Fibroblast of peridontal ligament (primary cell): ENCODE measurements at regions not wholly inside any gene's neighbourhood (a gene's known extent, or its start where the extent isn't known, plus 50 kb on each side); places are given as distances from the start of the nearest gene placed in this dataset.

Source experiments
- DNase-seq: peaks from one replicate; pipeline ENCODE4 v3.0.0-alpha.2; 2010; ENCODE audit errors: extremely low read depth

GRCh38 chr3:80227216-80227615, 459.4 kb upstream of the ROBO1 start:
- no peak for DNase-seq

DNA sequence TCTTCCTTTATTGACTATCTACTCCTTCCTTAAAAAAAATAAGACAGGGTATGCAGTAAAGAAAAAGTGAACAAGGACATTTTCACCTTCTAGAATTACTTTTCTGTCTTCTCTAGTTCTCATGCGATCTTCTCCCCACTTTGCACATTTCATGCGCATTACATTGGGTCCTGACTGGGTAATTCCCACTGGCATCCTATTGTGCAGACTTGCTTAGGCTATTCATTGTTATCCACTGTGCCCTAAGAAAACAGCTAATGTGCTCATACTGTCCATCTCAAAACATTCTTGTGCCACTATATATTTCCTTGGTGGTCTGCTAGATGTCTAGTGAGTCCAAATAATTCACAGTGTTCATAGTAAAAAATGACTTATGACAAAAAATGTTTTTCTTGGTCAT, 447.4 kb upstream of the ROBO1 start:
- DNase-seq = no peak

- no peak for DNase-seq
Observed at GRCh38 chr3:80213086-80213485, 445.3 kb upstream of the ROBO1 start.

GRCh38 chr3:80192936-80193335, 425.1 kb upstream of the ROBO1 start:
- DNase-seq = no peak

GRCh38 chr3:80190051-80190450, 422.3 kb upstream of the ROBO1 start:
- DNase-seq = peak; percentile 0

GRCh38 chr3:80187981-80188380, 420.2 kb upstream of the ROBO1 start:
- DNase-seq = no peak

DNA sequence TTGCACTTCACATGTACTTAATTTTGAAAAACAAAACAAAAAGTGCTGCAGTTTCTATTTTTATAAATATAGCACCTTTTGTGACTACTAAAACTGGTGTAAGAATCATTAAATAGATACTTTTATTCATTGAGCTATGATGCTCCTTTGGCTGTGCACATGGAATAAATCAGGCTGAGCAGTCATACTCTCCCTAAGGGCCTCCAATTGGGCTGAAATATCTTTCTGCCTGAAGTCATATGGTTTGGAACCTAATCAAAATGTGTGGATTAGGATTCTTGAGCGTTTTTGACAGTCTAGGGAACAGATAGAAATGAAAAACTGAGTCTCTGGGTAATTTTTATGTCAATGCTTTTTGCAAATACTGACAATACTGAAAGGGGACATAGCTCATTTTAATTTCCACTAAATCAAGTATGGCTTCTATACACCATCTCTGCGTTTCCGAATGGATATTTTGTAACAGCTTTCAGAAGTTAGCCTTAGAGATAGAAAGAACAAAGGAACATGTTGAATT, 392.2 kb upstream of the ROBO1 start:
- no peak for DNase-seq

DNA sequence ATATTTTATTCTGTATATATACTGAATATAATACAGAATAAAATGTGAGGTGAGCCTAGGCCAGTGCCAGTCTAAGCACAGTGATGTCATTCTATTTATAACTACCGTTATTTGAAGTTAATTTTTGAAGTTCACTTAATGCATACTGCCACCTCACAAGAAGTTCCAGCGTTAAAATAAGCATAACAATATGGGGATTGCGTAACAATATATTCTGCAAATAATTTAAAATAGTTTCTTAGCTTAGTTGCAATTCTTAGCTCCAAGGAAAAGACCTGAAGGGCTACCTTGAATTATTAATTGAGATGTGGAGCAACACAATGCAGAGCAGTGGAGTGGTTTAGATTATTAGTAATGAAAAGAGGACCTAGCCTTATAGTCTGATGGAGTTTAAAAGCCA, 390.5 kb upstream of the ROBO1 start:
- DNase-seq = no peak

GRCh38 chr3:80157546-80157945, 389.7 kb upstream of the ROBO1 start:
- no peak for DNase-seq

DNA sequence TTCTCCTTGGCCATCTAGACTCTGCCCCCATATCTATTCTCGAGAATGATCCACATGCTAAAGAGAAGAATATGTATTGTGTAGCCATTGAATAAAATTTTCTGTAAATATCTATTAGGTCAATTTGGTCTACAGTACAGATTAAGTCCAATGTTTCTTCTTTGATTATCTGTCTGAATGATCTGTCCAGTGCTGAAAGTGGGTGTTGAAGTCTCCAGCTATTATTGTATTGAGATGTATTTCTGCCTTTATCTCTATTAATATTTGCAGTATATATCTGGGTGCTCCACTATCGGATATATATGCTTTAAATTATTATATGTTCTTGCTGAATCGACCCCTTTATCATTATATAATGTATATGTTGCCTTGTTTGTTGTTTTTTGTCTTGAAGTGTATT, 384.9 kb upstream of the ROBO1 start:
- no peak for DNase-seq

DNA sequence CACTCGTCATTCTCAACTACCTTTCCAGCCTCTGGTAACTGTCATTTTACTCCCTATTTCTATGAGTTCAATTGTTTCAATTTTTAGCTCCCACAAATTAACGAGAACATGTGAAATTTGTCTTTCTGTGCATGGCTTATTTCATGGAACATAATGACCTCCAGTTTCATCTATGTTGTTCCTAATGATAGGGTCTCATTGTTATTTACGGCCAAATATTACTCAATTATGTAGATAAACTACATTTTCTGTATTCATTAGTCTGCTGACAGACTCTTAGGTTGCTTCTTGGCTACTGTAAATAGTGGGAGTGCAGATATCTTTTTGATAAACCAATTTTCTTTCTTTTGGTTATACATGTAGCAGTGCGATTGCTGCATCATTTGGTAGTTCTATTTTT, 374.9 kb upstream of the ROBO1 start:
- no peak for DNase-seq

DNA sequence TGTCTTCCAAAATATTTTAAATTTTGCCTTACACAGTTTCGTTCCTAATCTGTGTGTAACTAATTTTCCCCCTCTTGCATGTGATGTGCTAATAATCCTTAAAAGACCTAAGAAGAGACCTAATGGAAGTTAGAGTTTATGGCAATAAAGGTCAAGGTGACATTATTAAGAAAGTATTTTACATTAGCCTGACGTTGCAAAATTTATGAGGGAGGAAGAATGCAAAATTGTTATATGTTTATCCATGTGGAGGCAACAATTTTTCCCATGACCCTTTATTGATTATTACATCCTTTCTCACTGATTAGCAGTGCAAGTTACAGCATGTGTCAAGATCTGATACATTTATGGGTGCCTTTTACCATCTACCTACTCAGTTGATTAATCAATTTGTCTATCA, 373.8 kb upstream of the ROBO1 start:
- DNase-seq = no peak

DNA sequence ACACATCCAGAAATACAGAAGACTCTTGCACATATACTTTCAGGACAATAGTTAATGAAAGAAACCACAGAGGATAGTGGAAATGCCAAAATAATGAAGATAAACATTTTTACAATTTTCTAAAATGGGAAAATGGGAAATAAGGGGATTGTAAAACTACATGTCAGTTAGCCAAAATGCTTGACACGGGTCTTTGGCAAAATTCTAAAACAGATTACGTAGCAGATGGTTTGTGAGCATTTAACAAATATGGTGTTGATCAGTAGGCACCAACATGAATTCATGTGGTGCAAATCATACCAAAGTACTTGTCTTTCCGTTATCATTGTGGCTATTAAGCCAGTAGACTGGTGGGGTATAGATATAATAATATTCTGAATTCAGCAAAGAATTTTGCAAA, 348.5 kb upstream of the ROBO1 start:
- DNase-seq = no peak

DNA sequence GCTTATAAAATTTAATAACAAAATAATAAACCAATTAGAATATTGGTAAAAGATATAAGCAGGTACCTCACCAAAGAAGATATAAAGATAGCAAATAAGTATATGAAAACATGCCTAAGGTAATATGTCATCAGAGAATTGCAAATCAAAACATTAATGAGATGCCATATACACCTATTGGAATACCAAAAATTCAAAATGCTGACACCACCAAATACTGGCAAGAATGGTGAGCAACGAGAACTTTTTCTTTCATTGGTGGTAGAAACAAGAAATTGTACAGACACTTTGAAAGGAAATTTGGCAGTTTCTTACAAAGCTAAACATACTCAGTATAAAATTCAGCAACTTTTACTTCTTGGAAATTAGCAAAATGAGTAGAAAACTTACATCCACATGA, 346.9 kb upstream of the ROBO1 start:
- DNase-seq = no peak

GRCh38 chr3:80113331-80113730, 345.5 kb upstream of the ROBO1 start:
- DNase-seq = no peak

- DNase-seq = no peak
Observed at GRCh38 chr3:80099559-80100066, 331.8 kb upstream of the ROBO1 start.

DNA sequence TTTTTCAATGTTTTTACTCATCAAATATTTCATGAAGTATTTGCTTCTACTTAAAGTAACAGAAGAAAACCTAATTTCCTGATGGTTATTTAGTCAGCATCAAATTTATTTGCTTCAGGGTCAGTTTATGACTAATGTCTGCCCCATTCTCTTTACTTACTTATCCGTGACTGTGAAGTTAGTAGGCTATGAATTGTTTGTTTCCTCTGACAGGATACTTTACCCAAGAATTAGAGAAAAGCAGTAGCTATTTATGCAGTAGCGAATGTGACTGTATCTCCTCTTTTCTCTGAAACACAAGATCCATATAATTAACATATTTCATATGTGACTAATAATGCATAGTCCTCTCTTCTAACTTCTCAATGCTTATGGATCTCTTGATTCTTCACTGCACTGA, 329.9 kb upstream of the ROBO1 start:
- no peak for DNase-seq

GRCh38 chr3:80096909-80097308, 329.1 kb upstream of the ROBO1 start:
- no peak for DNase-seq

- DNase-seq = no peak
Observed at GRCh38 chr3:80094589-80094988, 326.8 kb upstream of the ROBO1 start.

DNA sequence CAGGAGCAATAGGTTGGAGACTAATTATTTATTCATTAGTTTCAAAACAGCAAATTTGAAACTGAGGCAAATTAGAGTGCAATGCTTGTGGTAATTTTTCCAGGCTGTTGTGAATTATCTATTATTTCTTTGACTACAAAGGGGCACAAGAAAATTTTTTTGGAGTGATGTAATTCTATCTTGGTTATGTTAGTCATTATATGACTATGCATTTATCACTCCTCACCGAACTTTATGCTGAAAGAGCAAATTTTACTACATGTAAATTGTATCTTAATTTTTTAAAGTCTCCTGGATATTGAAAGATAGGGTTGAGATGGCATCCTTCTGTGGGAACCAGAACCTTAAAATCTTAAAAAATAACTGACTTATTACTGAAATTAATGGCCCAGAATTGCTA, 320.0 kb upstream of the ROBO1 start:
- peak; percentile 5 for DNase-seq

- no peak for DNase-seq
Observed at GRCh38 chr3:80086426-80086825, 318.6 kb upstream of the ROBO1 start.

DNA sequence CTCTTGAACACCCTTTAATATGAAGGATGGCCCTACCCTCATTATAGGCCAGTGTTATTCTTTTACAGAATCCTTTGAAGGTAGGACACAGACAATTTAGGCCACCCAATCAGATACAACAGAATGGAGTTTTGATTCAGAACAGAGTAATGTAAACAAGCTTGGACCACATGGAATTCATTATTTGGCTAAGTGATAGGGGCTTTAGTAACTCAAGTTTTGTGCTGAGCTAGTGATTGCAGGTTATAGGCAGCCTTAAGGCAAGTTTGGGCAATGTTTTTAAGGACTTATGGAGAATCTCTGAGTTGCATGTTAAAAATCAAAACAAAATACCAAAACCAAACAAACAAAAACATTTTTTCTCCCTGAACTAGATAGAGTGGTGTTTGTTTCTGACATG, 312.1 kb upstream of the ROBO1 start:
- DNase-seq = no peak

DNA sequence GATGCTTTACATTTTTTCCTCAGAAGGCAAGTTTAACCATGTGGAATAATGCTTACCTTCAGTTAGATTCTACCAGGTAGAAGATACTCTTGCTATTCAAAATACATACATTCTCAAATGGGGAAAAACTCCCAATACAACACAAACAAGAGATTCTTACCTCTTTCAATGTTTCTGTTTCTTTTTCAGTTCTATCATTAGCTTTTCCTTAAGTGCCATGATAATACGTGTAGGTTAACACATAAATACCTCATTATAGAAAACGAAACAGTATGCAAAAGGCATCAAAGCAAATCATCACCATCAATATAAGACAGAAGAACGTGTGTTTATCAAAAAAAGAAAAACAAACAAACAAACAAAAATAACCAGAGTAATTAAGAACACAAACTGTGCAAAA, 300.7 kb upstream of the ROBO1 start:
- no peak for DNase-seq

GRCh38 chr3:80063535-80063934, 295.7 kb upstream of the ROBO1 start:
- no peak for DNase-seq

- DNase-seq = no peak
Observed at GRCh38 chr3:80060664-80061063, 292.9 kb upstream of the ROBO1 start.
